HG02870 (cell line): ENCODE measurements at regions not wholly inside any gene's neighbourhood (a gene's known extent, or its start where the extent isn't known, plus 50 kb on each side); places are given as distances from the start of the nearest gene placed in this dataset.
"Not testable (repeated sequence)": the region's sequence is repeated elsewhere in the genome, so short reads cannot be mapped to it uniquely, and the experiment has no call there.

ENCODE experiments used
- ATAC-seq: cut with Tn5 transposase; IDR thresholded peaks from one replicate; pipeline ENCODE4 v1.9.1; 2021; ENCODE audit warnings: mild to moderate bottlenecking, moderate library complexity; ENCODE audit not compliant: unreplicated experiment

- no peak for ATAC-seq
These were observed 1310.1 kb upstream of the PCDH9 start for GRCh38 chr13:68540244-68540643.

DNA sequence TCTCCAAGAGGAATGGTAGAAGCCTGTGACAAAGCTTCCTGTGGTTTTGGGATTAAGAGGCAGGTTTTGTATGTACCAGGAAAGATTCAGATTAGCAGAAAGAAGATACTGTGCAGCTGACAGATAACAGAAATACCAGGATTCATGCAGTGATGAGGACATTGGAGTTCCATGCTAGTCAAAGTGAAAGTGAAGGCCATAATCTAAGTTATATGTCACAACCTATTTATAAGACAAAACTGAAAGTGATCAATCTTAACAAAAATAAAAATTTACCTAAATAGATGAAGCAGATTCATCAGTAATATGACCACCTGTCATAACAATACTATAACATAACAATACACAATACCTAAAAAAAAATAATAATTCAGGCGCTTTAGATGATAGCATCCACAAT is 1305.2 kb upstream of the PCDH9 start:
- no peak for ATAC-seq

DNA sequence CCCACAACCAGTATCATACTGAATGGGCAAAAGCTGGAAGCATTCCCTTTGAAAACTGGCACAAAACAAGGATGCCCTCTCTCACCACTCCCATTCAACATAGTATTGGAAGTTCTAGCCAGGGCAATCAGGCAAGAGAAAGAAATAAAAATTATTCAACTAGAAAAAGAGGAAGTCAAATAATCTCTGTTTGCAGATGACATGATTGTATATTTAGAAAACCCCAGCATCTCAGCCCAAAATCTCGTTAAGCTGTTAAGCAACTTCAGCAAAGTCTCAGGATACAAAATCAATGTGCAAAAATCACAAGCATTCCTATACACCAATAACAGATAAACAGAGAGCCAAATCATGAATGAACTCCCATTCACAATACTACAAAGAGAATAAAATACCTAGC is 1297.0 kb upstream of the PCDH9 start:
- ATAC-seq = not testable (repeated sequence)

- ATAC-seq = no peak
These were observed 1293.8 kb upstream of the PCDH9 start for GRCh38 chr13:68523838-68524424.

DNA sequence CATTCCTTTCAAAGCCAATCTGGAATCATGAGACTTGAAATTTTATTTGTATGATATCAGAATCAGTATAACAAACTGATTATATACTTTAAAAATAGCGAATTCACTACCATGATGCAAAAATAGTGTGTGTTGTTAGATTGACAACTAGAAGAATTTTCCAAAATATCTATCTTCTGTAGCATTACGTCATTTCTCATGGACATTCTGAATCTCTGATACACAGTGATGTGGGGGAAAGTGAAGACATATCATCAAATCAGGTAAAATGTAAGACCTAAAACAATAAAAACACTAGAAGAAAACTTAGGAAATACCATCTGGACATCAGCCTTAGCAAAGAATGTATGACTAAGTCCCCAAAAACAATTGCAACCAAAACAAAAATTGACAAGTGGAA is 1292.0 kb upstream of the PCDH9 start:
- no peak for ATAC-seq

GRCh38 chr13:68509734-68510621 is 1279.8 kb upstream of the PCDH9 start:
- ATAC-seq = no peak

- ATAC-seq = no peak
These were observed 1276.9 kb upstream of the PCDH9 start for GRCh38 chr13:68506888-68507551.

DNA sequence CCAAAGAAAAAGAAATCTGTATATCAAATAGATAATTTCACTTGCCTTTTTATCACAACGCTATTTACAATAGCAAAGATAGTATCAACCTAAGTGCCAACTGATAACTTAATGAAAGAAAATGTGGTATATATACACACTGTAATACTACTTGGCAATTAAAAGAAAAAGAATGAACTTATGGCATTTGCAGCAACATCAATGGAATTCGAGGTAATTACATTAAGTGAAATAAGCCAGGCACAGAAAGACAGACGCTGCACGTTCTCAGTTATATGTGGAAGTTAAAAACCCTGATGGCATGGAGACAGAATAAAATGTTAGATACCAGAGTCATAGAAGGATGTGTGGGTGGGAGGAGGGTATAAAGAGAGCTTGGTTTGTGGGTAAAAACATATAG is 1260.5 kb upstream of the PCDH9 start:
- ATAC-seq = no peak

DNA sequence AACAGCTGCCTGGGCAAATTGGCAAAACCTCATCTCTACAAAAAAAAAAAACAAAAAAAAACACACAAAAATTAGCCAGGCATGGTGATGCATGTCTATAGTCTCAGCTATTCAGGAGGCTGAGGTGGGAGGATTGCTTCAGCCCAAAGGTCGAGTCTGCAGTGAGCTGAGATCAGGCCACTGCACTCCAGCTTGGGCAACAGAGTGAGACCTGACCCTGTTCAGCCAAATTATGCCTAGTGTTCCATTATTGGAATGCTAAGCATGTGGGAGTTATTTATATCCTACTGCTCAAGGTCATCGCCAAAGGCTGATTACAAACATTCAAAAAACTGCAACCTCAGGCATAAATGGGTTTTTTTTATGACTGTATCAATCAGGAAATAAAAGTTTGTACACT is 1251.0 kb upstream of the PCDH9 start:
- no peak for ATAC-seq

DNA sequence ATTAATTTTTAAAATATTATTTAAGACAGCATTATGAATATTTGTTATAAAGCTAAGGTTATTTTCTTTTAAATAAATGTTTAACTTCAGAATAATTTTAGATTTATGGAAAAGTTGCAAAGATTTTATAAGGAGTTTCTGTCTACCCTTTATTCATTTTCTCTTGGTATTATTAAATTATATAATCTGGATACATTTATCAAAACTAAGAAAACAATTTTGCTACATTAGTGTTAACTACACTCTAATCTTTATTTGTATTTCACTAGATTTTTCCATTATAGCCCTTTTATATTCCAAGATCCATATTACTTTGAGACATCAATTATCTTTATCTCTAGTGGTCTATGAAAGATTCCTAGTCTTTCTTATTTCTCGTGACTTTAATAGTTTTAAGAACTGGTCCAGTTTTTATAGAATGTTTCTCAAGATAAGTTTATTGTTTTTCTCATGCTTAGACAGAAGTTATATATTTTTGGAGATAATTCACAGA is 1243.7 kb upstream of the PCDH9 start:
- ATAC-seq = no peak

- no peak for ATAC-seq
These were observed 1237.0 kb upstream of the PCDH9 start for GRCh38 chr13:68467160-68467559.

DNA sequence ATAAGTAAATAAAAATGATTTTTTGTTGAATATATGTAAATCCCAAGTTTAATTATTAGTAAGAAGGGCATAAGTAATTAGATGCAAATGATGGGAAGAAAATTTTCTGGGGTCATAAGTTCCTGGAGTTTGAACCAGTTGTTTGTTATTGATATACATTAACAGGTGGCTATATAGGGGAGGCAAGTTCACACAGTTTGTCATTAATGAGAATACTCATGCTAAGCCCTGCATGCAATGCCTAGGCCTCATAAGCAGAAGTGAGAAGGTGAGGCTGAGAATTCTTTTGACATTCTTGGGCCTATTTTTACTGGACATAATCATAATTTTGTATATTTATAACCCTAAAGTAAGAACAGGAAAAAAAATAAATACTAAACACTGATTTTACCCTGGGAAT is 1210.7 kb upstream of the PCDH9 start:
- ATAC-seq = no peak

- ATAC-seq = no peak
These were observed 1209.7 kb upstream of the PCDH9 start for GRCh38 chr13:68439817-68440216.

DNA sequence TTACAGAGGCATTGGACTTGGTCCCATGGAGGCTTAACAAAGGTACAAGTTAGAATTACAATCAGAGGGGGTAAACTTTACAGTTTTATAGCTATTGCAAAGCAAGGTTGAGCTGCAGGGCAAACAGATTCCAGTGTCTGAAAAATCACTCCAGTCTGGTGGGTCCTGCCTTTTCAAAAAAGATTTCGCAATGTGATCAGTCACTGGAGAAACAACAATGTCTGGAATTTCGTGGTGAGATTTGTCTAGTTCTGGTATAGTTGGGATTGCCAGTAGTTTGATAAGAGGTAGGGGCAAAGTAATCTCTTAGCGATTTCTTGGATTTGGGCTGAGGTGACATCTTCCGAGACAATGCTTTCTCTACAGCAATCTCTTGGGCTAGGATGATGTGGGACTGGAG is 1198.2 kb upstream of the PCDH9 start:
- ATAC-seq = no peak

DNA sequence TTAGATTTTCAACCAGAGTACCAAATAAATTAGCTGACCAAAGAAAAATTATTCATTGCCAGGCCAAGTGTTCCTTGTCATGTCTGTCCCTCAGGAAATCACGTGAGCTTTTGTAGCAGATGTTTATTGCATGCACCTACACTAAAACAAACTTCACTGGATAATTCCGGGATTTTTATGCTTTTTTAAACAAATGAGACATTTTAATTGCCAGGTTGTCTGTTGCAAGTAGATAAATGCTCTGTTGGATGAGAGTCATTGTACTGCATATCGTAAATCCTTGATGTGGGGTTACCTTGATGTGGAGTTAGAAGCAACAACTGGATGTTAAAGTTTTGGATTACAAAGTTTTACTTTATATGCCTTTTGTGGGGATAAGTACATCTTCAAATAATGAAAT is 1187.7 kb upstream of the PCDH9 start:
- ATAC-seq = no peak

DNA sequence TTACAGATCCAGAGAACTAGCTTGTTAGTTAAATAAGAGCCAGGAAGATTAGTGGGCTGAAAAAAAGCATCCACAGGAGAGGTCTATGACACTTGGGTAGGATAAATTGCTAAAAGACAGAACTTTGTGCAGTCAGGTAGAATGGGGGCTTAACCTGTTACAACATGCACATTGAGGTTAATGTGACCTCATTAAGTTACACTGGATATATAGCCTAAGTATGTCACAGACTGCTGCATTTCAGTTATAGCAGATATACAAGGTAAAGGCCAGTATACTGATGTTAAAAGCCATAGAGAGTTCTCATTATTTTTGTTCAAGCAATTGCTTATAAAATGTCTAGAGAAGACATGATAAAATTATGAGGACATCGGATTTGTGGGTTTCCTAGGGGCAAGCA is 1179.9 kb upstream of the PCDH9 start:
- ATAC-seq = no peak

DNA sequence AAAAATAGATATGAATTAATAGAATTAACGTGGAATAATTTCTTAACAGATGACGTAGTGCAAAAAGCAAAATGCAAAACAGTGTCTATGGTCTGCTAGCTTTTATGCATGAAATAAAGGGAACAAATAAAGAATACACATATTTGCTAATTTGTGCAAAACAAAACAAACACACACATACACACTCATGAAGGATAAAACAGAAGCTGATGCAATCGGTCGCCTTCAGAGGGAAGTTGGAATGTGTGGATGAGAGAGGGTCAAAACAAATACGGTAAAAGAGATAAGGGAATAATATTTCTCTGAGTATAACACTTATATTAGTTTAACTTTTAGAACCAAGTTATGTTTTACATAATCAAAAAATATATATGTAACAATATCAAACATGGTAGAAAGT is 1160.9 kb upstream of the PCDH9 start:
- ATAC-seq = no peak

DNA sequence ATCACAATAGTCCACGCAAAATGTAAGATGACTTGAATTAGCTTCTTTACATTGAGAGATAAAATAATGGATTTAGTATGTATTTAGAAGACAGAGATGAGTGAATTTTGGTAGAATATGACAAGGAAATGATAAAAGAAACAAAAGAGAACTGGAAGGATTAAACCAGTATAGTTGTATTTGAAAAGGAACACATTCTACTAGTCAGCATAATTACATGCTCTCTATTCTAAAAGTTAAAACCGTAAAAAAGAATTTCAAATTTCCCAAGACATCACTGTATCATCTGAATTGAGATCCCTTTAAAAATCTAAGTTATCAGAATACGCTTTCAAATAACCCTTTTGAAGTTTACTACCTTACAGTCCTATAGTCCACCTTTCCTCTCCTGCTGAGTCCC is 1156.7 kb upstream of the PCDH9 start:
- ATAC-seq = no peak

DNA sequence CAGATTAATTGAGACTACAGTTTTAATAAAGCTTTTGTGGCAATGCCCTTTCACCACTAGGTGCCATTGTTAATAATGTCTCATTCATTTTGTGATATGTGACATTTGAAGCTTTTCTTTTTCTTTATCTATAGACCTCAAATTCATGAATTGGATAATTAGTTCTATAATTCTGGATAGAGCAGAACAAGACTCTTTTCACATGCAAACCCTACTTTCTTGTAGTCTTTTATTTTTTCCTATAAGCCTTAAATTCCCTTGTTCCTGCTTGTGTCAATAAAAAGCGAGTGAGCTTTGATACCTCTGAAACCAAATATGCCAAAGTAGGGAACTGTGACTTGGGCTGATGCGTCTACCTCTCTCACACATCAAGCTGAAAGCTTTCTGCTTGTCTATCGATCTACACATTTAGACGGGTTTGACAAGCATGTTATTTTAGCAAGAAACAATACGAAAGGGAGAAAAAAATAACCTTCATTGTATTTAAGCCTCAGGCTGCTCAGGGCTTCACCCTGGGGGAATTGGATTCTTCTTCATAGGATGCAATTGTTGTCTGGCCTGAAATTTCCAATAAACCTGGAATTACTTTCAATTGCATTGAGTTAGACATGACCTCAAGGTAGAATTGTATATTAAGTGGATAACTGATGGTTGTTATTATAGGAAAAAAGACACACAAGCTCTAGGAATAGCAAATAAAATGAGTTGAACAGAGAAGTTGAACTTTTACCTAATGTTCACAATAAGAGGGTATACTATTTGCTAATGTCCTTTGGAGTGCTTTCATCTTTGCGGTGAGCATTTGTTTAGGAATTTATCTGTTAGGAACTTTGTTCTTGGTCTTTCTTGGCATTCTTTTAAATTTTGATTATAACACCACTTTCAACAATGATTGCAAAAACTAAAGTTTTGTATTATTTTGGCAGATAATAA is 1150.2 kb upstream of the PCDH9 start:
- ATAC-seq = no peak

- no peak for ATAC-seq
These were observed 1148.2 kb upstream of the PCDH9 start for GRCh38 chr13:68378294-68378693.

DNA sequence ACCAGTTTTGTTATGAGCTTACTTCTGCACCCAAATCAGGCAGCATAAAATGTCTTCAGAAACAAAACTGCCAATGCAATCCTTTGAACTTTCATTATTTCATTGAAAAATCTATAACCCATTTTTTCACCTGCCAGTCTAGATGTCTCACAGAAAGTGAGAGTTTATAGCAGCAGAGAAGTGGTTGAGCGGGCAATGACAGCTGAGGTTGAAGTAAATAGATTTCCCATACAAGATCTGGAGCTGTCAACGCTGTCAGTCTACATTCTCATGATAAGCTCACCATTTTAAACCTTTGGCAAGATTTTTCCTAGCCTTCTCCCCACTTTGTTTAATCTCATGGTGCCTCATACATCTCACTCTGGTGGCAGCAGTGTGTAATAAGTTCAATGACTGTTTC is 1144.9 kb upstream of the PCDH9 start:
- no peak for ATAC-seq
